ENCODE measurements at regions not wholly inside any gene's neighbourhood (a gene's known extent, or its start where the extent isn't known, plus 50 kb on each side); places are given as distances from the start of the nearest gene placed in this dataset.

DNA sequence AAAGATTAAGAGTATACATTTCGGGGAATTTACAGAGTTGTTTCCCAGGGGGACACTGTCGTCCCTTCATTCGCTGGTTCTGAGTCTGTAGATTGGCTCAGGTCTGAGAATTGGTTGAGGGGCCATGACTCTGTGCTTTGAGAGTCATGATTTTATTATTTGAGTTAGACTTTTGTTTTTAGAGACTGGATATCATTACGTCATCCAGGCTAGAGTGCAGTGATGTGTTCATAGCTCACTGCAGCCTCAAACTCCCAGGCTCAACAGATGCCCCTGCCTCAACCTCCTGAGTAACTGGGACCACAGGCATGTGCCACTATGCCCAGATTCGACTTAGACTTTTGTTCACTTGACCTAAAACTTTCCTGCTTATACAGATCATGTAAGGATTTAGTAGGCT is 112.3 kb upstream of the C14orf180 start:
- Mint-ChIP-seq H3K27me3 (ENCODE audit: low read depth) (peaks cover 20% of the 10 kb centered on the region), H3K27ac (no peak overlapping the region), H3K4me1 (no peaks in the 10 kb centered on the region), H3K36me3 (no peaks in the 10 kb centered on the region), H3K9me3 (peaks cover 13% of the 10 kb centered on the region), H3K4me3 (no peak overlapping the region)
- ChIA-PET CTCF (no interaction called here), POLR2A (no interaction called here)
- DNase-seq (ENCODE audit: low spot score) = no peak
- no peak for ATAC-seq
- TF ChIP-seq NFYB (CRISPR knock-in tag; conservative IDR thresholded peaks at IDR 0.05; ENCODE audit: low read depth) (no peak), NFATC4 (CRISPR knock-in tag; IDR thresholded peaks at IDR 0.05) (no peak), JAZF1 (CRISPR knock-in tag; IDR thresholded peaks at IDR 0.05) (no peak), HMGA2 (CRISPR knock-in tag; IDR thresholded peaks at IDR 0.05) (no peak), JUN (CRISPR knock-in tag; IDR thresholded peaks at IDR 0.05) (no peak), TP53 (CRISPR knock-in tag; IDR thresholded peaks at IDR 0.05) (no peak), GTF2I (CRISPR knock-in tag; conservative IDR thresholded peaks at IDR 0.05) (no peak), RORB (CRISPR knock-in tag; IDR thresholded peaks at IDR 0.05) (no peak), ZNF396 (CRISPR knock-in tag; IDR thresholded peaks at IDR 0.05; ENCODE audit: borderline replicate concordance) (no peak)
- TF ChIP-seq, protein P1, sequence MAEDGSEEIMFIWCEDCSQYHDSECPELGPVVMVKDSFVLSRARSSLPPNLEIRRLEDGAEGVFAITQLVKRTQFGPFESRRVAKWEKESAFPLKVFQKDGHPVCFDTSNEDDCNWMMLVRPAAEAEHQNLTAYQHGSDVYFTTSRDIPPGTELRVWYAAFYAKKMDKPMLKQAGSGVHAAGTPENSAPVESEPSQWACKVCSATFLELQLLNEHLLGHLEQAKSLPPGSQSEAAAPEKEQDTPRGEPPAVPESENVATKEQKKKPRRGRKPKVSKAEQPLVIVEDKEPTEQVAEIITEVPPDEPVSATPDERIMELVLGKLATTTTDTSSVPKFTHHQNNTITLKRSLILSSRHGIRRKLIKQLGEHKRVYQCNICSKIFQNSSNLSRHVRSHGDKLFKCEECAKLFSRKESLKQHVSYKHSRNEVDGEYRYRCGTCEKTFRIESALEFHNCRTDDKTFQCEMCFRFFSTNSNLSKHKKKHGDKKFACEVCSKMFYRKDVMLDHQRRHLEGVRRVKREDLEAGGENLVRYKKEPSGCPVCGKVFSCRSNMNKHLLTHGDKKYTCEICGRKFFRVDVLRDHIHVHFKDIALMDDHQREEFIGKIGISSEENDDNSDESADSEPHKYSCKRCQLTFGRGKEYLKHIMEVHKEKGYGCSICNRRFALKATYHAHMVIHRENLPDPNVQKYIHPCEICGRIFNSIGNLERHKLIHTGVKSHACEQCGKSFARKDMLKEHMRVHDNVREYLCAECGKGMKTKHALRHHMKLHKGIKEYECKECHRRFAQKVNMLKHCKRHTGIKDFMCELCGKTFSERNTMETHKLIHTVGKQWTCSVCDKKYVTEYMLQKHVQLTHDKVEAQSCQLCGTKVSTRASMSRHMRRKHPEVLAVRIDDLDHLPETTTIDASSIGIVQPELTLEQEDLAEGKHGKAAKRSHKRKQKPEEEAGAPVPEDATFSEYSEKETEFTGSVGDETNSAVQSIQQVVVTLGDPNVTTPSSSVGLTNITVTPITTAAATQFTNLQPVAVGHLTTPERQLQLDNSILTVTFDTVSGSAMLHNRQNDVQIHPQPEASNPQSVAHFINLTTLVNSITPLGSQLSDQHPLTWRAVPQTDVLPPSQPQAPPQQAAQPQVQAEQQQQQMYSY (CRISPR knock-in tag; IDR thresholded peaks at IDR 0.05) = no peak
- TF ChIP-seq, protein P2, sequence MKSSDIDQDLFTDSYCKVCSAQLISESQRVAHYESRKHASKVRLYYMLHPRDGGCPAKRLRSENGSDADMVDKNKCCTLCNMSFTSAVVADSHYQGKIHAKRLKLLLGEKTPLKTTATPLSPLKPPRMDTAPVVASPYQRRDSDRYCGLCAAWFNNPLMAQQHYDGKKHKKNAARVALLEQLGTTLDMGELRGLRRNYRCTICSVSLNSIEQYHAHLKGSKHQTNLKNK (CRISPR knock-in tag; IDR thresholded peaks at IDR 0.05) = no peak
- TF ChIP-seq, protein P3, sequence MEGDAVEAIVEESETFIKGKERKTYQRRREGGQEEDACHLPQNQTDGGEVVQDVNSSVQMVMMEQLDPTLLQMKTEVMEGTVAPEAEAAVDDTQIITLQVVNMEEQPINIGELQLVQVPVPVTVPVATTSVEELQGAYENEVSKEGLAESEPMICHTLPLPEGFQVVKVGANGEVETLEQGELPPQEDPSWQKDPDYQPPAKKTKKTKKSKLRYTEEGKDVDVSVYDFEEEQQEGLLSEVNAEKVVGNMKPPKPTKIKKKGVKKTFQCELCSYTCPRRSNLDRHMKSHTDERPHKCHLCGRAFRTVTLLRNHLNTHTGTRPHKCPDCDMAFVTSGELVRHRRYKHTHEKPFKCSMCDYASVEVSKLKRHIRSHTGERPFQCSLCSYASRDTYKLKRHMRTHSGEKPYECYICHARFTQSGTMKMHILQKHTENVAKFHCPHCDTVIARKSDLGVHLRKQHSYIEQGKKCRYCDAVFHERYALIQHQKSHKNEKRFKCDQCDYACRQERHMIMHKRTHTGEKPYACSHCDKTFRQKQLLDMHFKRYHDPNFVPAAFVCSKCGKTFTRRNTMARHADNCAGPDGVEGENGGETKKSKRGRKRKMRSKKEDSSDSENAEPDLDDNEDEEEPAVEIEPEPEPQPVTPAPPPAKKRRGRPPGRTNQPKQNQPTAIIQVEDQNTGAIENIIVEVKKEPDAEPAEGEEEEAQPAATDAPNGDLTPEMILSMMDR (IDR thresholded peaks at IDR 0.05) = no peak
- TF ChIP-seq, protein P4, sequence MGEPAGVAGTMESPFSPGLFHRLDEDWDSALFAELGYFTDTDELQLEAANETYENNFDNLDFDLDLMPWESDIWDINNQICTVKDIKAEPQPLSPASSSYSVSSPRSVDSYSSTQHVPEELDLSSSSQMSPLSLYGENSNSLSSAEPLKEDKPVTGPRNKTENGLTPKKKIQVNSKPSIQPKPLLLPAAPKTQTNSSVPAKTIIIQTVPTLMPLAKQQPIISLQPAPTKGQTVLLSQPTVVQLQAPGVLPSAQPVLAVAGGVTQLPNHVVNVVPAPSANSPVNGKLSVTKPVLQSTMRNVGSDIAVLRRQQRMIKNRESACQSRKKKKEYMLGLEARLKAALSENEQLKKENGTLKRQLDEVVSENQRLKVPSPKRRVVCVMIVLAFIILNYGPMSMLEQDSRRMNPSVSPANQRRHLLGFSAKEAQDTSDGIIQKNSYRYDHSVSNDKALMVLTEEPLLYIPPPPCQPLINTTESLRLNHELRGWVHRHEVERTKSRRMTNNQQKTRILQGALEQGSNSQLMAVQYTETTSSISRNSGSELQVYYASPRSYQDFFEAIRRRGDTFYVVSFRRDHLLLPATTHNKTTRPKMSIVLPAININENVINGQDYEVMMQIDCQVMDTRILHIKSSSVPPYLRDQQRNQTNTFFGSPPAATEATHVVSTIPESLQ (CRISPR knock-in tag; IDR thresholded peaks at IDR 0.05) = no peak
- TF ChIP-seq, protein P5, sequence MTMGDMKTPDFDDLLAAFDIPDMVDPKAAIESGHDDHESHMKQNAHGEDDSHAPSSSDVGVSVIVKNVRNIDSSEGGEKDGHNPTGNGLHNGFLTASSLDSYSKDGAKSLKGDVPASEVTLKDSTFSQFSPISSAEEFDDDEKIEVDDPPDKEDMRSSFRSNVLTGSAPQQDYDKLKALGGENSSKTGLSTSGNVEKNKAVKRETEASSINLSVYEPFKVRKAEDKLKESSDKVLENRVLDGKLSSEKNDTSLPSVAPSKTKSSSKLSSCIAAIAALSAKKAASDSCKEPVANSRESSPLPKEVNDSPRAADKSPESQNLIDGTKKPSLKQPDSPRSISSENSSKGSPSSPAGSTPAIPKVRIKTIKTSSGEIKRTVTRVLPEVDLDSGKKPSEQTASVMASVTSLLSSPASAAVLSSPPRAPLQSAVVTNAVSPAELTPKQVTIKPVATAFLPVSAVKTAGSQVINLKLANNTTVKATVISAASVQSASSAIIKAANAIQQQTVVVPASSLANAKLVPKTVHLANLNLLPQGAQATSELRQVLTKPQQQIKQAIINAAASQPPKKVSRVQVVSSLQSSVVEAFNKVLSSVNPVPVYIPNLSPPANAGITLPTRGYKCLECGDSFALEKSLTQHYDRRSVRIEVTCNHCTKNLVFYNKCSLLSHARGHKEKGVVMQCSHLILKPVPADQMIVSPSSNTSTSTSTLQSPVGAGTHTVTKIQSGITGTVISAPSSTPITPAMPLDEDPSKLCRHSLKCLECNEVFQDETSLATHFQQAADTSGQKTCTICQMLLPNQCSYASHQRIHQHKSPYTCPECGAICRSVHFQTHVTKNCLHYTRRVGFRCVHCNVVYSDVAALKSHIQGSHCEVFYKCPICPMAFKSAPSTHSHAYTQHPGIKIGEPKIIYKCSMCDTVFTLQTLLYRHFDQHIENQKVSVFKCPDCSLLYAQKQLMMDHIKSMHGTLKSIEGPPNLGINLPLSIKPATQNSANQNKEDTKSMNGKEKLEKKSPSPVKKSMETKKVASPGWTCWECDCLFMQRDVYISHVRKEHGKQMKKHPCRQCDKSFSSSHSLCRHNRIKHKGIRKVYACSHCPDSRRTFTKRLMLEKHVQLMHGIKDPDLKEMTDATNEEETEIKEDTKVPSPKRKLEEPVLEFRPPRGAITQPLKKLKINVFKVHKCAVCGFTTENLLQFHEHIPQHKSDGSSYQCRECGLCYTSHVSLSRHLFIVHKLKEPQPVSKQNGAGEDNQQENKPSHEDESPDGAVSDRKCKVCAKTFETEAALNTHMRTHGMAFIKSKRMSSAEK (CRISPR knock-in tag; IDR thresholded peaks at IDR 0.05; ENCODE audit: borderline replicate concordance) = no peak

GRCh38 chr14:104467641-104468040 is 111.9 kb upstream of the C14orf180 start:
- ChIA-PET POLR2A (no interaction called here), CTCF (no interaction called here)
- peaks cover 19% of the 10 kb centered on the region for H3K27me3 Mint-ChIP-seq (ENCODE audit: low read depth)
- no peak for ATAC-seq
- peaks cover 13% of the 10 kb centered on the region for H3K9me3 Mint-ChIP-seq
- H3K36me3 Mint-ChIP-seq = no peaks in the 10 kb centered on the region
- no peak for DNase-seq (ENCODE audit: low spot score)
- no peaks in the 10 kb centered on the region for H3K4me1 Mint-ChIP-seq
- H3K4me3 Mint-ChIP-seq = no peak overlapping the region
- H3K27ac Mint-ChIP-seq = no peak overlapping the region
- TF ChIP-seq, protein P6, sequence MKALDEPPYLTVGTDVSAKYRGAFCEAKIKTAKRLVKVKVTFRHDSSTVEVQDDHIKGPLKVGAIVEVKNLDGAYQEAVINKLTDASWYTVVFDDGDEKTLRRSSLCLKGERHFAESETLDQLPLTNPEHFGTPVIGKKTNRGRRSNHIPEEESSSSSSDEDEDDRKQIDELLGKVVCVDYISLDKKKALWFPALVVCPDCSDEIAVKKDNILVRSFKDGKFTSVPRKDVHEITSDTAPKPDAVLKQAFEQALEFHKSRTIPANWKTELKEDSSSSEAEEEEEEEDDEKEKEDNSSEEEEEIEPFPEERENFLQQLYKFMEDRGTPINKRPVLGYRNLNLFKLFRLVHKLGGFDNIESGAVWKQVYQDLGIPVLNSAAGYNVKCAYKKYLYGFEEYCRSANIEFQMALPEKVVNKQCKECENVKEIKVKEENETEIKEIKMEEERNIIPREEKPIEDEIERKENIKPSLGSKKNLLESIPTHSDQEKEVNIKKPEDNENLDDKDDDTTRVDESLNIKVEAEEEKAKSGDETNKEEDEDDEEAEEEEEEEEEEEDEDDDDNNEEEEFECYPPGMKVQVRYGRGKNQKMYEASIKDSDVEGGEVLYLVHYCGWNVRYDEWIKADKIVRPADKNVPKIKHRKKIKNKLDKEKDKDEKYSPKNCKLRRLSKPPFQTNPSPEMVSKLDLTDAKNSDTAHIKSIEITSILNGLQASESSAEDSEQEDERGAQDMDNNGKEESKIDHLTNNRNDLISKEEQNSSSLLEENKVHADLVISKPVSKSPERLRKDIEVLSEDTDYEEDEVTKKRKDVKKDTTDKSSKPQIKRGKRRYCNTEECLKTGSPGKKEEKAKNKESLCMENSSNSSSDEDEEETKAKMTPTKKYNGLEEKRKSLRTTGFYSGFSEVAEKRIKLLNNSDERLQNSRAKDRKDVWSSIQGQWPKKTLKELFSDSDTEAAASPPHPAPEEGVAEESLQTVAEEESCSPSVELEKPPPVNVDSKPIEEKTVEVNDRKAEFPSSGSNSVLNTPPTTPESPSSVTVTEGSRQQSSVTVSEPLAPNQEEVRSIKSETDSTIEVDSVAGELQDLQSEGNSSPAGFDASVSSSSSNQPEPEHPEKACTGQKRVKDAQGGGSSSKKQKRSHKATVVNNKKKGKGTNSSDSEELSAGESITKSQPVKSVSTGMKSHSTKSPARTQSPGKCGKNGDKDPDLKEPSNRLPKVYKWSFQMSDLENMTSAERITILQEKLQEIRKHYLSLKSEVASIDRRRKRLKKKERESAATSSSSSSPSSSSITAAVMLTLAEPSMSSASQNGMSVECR (CRISPR knock-in tag; IDR thresholded peaks at IDR 0.05; ENCODE audit: borderline replicate concordance) = no peak
- no peak for TF ChIP-seq TEAD1 (CRISPR knock-in tag; IDR thresholded peaks at IDR 0.05)
- TF ChIP-seq HMGXB4 (CRISPR knock-in tag; IDR thresholded peaks at IDR 0.05) = no peak
- TF ChIP-seq MYBL2 (CRISPR knock-in tag; IDR thresholded peaks at IDR 0.05) = no peak

All from WTC11 (cell line).